NCI-H1694 (cell line): ENCODE measurements at regions not wholly inside any gene's neighbourhood (a gene's known extent, or its start where the extent isn't known, plus 50 kb on each side); places are given as distances from the start of the nearest gene placed in this dataset.
"Not testable (repeated sequence)": the region's sequence is repeated elsewhere in the genome, so short reads cannot be mapped to it uniquely, and the experiment has no call there.

Experiments used
- DNase-seq: peaks from one replicate; lab custom pipeline; 2025; lab: John Stamatoyannopoulos, UW

DNA sequence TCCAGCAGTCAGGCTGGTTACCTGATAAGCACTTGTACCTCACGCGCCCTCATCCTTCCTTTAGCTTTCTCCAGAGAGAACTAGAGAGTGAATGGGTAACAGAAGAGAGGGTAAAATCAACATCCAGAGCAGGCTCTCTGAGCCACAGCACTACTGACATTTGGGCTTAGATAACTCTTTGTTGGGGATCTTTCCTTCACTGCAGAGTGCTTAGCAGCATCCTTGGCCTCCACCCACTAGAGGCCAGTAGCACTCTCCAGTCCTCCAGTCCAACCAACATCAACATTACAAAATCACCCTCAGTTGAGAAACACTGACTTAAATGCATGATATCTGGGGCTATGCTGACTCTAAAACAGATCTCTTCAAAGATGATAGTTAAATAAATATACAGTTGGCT is 220.7 kb downstream of the TACR3 start:
- no peak for DNase-seq

DNA sequence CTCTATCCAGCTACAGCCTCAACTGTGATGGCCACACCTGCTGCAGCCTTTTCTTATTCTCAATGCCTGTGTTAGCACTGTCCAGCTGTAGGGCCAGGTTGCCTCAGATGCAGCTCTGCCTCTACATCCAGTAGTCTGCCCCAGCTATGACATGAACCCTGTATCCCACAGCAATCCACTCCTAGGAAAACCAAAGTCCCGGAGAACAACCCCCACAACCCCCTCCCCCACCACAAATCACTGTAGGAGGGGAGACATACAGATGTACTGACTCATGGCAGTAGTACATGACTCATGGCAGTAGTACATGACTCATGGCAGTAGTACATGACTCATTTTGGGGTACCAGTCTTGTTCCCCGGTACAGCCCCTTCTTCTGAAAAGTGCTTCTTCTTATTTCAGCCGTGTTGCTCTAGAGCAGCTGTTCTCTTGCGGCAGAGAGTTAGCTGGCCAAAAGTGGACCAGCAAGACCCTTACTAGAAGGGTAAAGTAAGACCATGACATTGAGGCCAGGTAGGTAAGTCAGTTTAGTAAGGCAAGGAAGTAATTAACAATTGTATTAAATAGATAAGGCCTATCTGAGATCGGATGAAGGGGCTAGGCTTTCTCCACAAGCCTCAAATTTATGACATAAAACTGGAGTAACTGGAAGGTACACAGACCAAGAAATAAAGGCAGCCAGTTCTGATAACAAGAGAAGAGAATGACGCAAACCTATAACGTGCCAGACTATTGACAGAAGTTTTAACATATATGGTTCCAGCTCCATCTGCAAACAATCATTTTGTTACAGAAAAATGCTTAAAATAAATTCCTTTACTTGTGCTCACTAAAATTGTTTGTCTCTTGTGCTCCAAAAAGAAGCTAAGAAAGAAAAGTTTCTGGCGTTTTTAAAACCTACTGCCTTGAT is 221.4 kb downstream of the TACR3 start:
- DNase-seq = no peak

DNA sequence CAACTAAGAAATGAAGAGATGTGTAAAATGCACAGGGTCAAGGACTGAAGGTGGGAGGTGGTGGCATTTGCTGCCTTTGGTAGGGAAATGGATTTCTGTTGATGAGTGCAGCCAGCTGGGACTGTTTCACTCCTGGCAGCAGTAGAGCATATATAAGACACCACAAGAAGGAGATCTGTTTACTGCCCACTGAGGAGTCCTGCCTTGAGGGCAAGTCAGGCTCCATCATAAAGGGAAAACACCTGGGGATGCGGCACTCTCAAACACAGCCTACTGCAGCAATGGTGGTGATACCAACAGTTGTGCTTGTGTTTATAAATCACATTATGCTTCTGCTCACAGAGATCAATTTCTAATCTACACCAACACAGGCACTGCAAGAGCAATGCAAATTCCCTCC is 222.1 kb downstream of the TACR3 start:
- DNase-seq = no peak

DNA sequence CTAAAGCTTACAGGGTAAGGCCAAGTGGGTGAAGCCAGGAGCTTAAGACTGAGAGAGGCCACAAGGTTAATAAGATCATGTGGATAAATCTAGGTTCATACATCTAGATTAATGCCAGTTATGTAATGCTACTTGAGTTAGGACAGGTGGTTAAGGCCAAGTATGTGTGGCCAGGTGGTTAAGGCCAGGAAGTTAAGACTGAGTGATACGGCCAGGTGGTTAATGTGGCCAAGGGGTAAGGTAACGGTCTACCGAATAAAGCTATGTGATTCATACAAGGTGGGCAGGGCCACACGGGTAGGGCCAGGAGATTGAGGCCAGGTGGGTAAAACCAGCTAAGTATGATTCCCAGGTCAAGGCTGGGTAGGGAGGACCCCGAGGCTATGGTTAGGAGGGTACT is 223.0 kb downstream of the TACR3 start:
- no peak for DNase-seq

DNA sequence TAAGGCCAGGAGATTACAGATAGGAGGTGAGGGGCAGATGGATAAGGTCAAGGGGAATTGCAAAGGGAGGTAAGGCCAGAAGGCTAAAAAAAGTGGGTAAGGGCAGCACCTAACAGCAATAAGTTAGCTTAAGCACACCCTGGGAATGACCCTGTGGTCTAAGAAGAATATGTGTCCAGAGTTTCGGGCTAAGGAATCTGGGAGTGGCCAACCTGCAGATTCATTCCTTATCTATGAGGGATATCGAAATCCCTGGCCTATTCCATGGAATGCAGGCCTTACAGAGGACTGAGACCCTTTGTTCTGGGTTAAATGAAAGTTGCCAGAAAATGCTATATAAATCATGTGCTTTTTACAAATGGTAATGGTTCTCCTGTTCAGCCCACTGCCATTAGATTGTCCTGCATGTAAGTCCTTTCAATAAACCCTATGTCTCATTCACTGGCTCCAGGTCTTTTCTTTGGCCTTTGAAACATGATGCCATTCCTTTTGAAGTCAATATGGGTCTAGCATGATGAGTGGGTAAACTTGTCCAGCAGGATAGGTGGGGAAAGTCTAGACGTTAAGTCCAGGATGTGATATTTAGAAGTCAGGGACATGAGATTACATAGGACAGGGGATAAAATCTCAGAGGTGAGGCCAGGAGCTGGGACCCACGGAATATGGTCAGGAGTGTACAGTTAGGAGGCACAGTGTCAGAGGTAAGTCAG is 226.2 kb downstream of the TACR3 start:
- no peak for DNase-seq

DNA sequence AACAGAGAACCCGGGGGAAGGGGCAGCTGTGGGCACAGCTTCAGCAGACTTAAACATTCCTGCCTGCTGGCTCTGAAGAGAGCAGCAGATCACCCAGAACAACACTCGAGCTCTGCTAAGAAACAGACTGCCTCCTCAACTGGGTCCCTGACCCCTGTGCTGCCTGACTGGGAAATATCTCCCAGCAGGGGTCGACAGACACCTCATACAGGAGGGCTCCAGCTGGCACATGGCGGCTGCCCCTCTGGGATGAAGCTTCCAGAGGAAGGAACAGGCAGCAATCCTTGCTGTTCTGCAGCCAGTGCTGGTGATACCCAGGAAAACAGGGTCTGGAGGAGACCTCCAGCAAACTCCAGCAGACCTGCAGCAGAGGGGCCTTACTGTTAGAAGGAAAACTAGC is 234.5 kb downstream of the TACR3 start:
- DNase-seq = not testable (repeated sequence)

DNA sequence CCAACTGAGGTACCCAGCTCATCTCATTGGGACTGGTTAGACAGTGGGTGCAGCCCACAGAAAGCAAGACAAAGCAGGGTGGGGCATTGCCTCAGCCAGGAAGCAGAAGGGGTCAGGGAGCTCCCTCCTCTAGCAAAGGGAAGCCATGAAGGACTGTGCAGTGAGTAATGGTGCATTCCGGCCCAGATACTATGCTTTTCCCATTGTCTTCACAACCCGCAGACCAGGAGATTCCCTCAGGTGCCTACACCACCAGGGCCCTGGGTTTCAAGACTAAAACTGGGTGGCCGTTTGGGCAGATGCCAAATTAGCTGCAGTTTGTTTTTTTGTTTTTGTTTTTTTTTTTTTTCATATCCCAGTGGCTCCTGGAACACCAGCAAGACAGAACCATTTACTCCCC is 235.3 kb downstream of the TACR3 start:
- DNase-seq = no peak

DNA sequence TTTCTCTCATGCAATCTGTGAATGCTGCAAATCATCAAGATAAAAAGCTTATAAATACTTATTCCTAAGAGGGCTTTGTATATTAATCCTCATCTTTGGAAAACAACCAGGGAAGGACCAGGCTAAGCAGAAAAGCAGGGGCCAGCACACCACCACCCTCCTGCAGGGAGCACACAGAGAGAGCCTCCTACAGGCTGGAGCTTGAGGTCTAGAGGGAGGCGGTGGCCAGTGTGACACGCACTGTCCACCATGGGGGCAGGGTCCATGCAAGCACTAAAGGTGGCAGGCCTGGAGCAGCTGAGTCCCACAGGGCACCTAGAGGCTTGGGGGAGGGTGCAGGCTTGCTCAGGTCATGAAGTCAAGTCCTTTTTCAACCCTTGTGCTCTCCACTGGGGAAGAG is 236.9 kb downstream of the TACR3 start:
- DNase-seq = no peak

DNA sequence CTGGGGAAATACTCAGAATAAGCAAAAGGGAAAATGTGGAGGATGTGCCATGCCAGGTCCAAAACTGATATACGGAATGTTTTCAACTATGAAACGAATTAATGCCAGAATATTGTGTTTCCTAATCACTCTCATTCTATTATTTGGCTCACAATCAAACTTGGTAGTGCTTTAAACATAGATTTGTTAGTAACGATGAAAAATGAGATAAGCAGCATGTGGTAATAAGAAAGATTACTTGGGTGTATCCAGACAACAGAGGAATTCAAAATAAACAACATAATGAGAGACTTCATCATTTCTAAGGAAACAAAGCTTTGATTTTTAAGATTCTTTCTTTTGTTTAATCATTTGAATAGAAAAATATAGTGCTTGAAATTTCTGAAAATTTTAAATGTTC is 237.3 kb downstream of the TACR3 start:
- DNase-seq = no peak

DNA sequence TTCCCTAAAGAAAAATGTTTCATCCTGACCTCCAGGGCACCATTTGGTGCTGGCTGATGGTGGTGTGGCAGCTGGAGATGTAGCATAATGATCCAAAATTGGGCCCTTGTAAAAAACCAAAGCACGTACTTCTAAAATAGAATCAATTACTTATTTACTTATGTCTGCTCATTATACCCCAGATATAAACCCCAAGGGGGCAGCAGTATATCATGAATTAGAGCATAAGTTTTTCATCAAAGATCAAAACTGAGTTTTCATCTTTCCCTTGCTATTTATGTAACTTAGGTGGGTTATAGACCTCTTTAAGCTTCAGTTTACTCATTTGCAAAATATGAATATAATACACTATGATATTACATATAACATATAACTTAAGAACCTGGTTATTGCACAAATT is 241.1 kb downstream of the TACR3 start:
- DNase-seq = peak; percentile 5

DNA sequence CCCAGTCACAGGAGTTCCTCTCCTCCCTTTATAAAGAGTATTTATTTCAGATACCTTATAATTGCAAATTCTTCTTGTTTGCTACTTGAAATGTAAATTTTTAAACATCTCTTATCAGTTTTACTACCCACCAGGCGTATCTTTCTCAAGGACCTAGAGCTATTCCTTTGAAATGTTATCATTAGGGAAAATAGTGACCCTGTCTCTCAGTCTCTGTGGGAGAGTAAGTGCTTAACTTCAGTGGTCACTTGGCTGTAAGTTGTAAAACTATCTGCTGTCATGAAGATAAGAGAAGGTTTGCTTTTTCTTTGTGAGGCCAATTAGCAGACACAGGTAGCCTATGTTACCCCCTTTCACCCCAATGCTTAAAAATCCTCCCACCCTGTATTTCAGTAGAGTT is 241.6 kb downstream of the TACR3 start:
- DNase-seq = no peak

DNA sequence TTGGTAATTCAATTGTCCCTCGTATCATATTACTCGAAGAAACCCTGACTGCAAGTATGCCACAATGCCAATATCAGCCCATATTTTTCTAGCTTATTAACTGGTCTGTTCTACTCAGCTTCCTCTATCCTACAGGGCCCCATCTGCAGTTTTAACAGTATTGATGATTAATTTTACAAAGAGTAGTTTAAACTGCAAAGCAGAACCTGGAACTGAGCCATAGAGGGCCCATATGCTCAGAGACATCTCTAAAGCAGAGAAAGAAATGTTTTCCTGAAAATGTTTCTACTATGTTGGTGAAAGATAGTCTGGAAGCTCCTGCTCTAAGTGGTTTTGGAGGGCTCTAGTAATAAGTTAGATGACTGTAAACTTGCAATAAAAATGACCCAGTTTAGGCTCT is 259.4 kb upstream of the CENPE start:
- peak; percentile 18 for DNase-seq

DNA sequence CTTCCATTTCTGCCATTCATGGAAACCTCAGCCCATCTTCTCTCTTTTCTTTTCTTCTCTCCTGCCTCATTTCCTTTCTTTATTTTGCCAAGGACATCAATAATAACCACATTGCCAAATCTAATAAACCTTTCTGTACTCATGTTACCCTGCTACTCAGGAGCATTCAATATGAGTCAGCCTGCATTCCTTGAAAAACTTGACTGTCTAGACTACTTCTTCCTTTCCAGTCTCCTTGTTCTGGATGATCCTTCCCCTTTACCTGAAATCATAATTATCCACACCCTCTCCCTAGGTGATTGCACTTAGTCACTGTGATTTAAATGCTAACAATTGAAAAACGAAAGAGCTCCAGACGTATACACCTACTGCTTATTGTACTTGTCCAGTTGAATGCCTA is 253.2 kb upstream of the CENPE start:
- DNase-seq = no peak

DNA sequence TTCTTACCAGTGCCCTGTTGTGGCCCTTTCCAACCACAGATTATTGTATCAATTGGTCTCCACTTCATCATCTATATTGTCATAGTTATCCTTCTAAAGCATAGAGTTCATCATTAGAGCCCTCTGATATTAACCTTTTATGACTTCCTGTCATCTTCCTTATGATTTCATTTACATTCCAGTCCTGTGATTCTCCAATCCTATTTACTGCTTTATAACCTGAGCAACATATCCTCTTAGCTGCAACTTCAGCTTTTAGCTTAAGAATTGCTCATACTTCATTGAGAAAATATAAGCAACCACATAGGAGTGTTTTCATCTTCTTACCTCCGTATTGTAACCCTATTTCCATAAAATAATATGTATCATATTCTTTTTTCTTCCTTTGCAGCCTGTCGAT is 252.6 kb upstream of the CENPE start:
- no peak for DNase-seq

DNA sequence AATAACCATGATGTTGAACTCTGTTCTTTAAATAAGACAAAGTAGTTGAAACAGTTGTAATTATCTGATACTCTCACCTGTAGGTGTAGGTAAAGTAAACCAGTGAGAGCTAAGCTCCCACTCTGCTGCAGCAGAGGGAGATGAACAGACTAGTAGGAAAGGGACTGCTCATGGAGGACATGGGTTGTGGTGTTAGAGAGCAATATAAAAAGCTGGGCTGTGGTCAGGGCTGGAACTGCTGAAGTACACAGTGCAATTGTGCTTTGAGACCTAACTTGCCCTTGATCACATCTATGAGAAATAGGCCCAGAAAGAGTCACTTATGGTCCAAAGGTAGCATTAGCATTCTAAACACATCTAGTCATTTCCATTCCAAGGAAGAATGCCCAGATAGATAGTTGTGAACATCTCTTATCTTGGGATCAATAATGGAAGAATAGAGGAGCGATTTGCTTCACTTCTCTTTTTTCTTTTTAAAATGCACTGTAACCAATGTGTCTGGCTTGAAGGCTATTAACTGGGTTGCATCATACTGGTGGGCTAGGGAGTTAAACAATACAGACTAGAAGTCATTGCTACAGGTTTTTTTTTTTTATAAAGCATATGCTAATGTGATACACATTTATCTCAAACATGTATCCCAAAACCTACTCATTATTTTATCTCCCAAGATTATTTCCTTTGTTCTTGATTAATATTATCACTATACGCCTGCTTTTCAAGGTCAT is 251.3 kb upstream of the CENPE start:
- DNase-seq = no peak

DNA sequence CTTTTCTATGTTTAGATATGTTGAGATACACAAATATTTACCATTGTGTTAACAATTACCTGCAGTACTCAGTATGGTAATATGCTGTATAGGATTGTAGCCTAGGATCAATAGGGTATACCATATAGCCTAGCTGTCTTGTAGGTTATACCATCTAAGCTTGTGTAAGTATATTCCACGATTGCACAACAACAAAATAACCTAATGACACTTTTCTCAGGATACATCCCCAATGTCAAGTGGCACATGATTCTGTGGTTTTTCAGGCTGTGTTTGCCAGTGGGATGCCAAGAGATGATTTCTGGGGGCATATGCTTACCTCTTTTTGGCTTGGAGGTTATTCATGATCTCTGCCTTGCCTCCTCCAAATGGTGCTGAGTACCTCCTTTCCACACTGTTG is 247.2 kb upstream of the CENPE start:
- DNase-seq = no peak

DNA sequence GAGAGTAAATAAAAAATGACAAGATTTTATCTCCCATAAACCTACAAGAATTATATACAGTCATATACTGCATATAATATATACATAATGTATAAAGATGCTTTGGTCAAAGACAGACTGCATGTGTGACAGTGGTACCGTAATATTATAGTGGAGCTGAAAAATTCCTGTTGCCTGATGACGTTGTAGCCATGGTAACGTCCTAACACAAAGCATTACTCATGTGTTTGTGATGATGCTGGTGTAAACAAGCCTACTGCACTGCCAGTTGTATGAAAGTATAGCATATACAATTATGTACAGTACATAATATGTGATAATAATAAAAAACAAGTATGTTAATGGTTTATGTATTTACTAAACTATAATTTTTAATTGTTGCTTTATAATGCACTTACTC is 245.2 kb upstream of the CENPE start:
- DNase-seq = no peak

DNA sequence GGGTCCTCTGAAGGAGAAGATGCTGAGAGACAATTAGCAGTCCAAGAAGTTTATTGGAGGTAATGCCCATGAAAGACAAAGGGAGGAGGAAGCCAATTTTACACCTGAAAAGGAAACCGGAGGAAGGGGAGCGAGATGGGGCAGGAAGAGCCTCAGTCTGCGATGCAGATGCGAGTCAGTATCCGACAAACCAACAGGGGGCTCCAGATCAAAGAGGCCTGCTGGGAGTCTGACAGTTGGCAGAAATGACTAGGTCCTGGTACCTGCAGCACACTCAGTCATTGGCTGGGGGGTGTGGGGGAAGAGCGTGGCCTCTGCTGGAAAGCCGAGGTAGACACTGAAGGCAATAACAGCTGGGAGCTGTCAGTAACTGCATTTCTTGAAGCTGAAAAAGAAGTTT is 231.1 kb upstream of the CENPE start:
- no peak for DNase-seq

DNA sequence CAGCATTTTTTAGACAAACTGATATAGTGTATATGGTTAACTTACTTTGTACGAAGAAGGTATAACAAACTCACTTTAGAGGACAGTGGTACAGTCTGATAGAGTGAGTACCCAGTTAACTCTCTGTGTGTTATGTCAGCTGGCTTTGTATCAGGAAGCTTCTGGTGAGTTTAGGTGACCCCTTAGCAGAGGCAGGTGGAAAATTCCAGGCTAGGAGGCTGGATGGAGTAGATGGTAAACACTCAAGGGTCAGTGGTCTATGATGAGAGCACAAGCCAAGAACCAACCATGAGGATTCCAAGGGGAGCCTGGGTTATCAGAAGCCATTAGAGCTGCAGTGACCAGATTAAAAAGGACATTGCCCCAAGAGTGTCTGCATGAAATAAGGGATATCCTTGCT is 227.3 kb upstream of the CENPE start:
- no peak for DNase-seq

DNA sequence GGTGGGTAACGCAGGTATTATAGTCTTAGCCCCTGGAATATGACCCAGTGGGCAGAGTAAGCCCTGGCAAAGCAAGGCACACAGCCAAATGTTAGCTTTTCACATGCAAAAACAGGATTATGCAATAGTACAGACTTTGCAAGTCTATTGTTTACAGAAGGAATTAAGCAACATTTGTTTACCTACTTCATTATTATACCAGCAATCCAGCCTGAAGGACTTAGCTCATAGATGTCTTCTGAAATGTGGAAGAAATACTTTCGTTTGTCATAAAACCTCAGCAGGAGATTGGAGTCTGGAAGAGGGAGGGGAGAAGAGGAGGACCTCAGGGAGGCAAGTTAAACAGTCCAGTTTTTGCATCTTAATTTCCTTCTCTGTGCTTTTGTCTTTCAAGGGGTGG is 226.7 kb upstream of the CENPE start:
- no peak for DNase-seq

DNA sequence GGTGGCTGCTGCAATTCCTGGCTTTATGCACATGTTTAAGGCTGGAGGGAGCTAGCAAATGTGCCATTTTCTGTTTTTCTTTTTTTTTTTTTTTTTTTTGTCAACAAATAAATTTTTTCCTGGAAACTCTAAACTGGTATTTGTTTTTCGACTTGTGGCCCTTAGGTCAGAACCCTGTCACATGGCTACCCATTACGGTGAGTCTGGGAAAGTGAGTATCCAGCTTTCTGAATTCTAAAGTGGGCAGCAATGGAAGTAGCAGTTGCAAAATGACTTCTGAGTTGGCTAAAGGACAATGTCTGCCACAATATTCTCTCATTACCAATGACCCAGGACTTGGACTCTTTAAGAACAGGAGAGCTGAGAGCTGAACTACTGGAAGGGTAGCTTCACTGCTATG is 225.1 kb upstream of the CENPE start:
- no peak for DNase-seq

DNA sequence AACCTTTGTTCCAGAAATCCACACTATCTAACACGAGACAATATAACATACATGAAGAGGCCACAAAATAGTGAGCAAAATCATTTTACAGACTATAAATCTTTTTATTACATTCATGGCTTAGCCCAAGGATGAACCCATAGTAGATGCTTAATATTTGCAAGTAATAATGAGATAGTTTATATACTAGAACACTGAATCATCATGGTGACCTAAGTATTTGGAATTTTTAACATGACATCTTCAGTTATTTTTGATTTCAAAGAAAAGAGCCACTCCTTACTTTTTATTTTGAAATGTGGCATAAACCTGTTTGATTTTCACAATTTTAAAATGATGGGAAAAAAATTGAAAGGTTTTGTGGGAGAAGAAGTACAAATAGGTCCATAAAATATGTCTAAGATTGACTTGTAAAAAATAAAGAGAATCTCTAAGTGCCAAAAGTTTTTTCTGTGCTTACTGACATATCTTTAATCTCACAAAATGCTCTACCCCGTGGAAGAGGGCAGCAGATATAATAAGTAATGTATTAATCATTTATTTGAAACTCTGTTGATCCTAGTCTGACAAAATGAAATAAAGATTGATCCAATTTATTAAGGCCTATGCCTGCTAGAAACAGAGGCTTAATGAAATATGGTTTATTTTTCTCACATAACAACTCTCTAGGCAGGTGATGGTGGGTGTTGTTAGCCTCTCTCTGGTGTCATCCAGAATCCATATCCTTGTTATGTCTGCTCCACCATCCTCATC is 224.5 kb upstream of the CENPE start:
- no peak for DNase-seq
